Colonic mucosa (tissue), 4 donors: ENCODE measurements at regions not wholly inside any gene's neighbourhood (a gene's known extent, or its start where the extent isn't known, plus 50 kb on each side); places are given as distances from the start of the nearest gene placed in this dataset.

Experiments used
- DNase-seq: peaks from one replicate; pipeline ENCODE4 v3.0.0-alpha.2; 2020
- H3K27ac ChIP-seq: fragments of 200-600 bp; one replicate; pipeline ENCODE4 v1.8.0; 2021
- H3K27me3 ChIP-seq: fragments of 200-600 bp; one replicate; pipeline ENCODE4 v1.8.0; 2021
- H3K36me3 ChIP-seq: fragments of 200-600 bp; one replicate; pipeline ENCODE4 v1.8.0; 2021
- H3K4me1 ChIP-seq: fragments of 200-600 bp; one replicate; pipeline ENCODE4 v1.8.0; 2021; ENCODE audit warnings: mild to moderate bottlenecking
- H3K4me3 ChIP-seq: fragments of 200-600 bp; one replicate; pipeline ENCODE4 v1.8.0; 2021
- H3K9ac ChIP-seq, 2 donors: one replicate each; pipeline ENCODE4 v1.7.0; 2013; ENCODE audit warnings: control low read depth in 2 of 2, low read depth in 2 of 2, low read length in 2 of 2
- H3K9me3 ChIP-seq: fragments of 200-600 bp; one replicate; pipeline ENCODE4 v1.8.0; 2021
- CTCF ChIP-seq: fragments of 200-600 bp; IDR thresholded peaks from one replicate; pipeline ENCODE4 v1.8.0; 2022; ENCODE audit warnings: antibody characterized with exemption, mild to moderate bottlenecking
- intact Hi-C: fragments of 100-400 bp; cut with DNase I; formaldehyde crosslinking; loops from one replicate; pipeline ENCODE4 v1.14.1; 2022
- donor health status: healthy.
- donor health status: DM: no; HTN: no; CAD: no.
- donor health status: DM: no; HTN: no; CAD: no.

GRCh38 chr17:6195123-6195522 is 124.9 kb downstream of the WSCD1 start:
- TF ChIP-seq CTCF = no peak
- Histone ChIP-seq H3K9me3 (no peaks in the 10 kb centered on the region), H3K4me3 (no peak overlapping the region), H3K4me1 (no peaks in the 10 kb centered on the region), H3K27ac (no peak overlapping the region), H3K9ac (no peak overlapping the region), H3K36me3 (no peaks in the 10 kb centered on the region), H3K27me3 (no peaks in the 10 kb centered on the region)
- no peak for DNase-seq
- intact Hi-C loops = no loop called here

- Histone ChIP-seq H3K27me3 (no peaks in the 10 kb centered on the region), H3K27ac (no peak overlapping the region), H3K9ac (no peak overlapping the region), H3K9me3 (no peaks in the 10 kb centered on the region), H3K4me1 (no peaks in the 10 kb centered on the region), H3K36me3 (no peaks in the 10 kb centered on the region), H3K4me3 (no peak overlapping the region)
- TF ChIP-seq CTCF = no peak
- intact Hi-C loops = no loop called here
- DNase-seq = no peak
Measured at GRCh38 chr17:6191405-6192324, 121.5 kb downstream of the WSCD1 start.

DNA sequence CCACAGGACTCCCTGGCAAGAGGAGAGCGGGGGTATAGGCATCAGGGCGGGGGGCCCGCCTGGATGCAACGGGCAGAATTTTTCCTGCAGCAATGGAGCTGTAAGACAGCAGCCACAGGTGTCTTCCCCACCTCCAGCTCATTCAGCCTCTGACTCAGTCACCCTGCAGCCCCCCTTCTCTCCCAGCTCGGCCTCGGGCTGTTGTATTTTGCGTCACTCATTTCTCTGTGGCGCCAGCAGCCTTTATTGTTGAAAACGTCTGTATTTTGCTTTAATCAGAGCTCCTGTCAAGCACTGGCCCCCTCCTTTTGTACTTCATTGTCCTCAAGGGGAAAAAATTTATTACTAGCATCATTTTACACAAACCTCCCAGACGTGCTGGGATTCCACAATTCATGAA is 117.7 kb downstream of the WSCD1 start:
- intact Hi-C loops = no loop called here
- no peaks in the 10 kb centered on the region for H3K4me1 ChIP-seq
- H3K36me3 ChIP-seq = no peaks in the 10 kb centered on the region
- DNase-seq = no peak
- no peak overlapping the region for H3K27ac ChIP-seq
- no peak for TF ChIP-seq CTCF
- H3K4me3 ChIP-seq = no peak overlapping the region
- no peaks in the 10 kb centered on the region for H3K9me3 ChIP-seq
- no peak overlapping the region for H3K9ac ChIP-seq
- H3K27me3 ChIP-seq = no peaks in the 10 kb centered on the region

- H3K27me3 ChIP-seq = no peaks in the 10 kb centered on the region
- no peaks in the 10 kb centered on the region for H3K4me1 ChIP-seq
- H3K4me3 ChIP-seq = no peak overlapping the region
- H3K9me3 ChIP-seq = no peaks in the 10 kb centered on the region
- no peak for TF ChIP-seq CTCF
- no peaks in the 10 kb centered on the region for H3K36me3 ChIP-seq
- intact Hi-C loops = no loop called here
- no peak for DNase-seq
- no peak overlapping the region for H3K9ac ChIP-seq
- H3K27ac ChIP-seq = no peak overlapping the region
Measured at GRCh38 chr17:6186998-6187397, 116.8 kb downstream of the WSCD1 start.

- Histone ChIP-seq H3K4me1 (no peaks in the 10 kb centered on the region), H3K36me3 (no peaks in the 10 kb centered on the region), H3K27ac (no peak overlapping the region), H3K9ac (no peak overlapping the region), H3K9me3 (no peaks in the 10 kb centered on the region), H3K27me3 (no peaks in the 10 kb centered on the region), H3K4me3 (no peak overlapping the region)
- intact Hi-C loops = no loop called here
- DNase-seq = no peak
- no peak for TF ChIP-seq CTCF
Measured at GRCh38 chr17:6184508-6184907, 114.3 kb downstream of the WSCD1 start.
